Spleen (tissue), 11 donors: ENCODE measurements at regions not wholly inside any gene's neighbourhood (a gene's known extent, or its start where the extent isn't known, plus 50 kb on each side); places are given as distances from the start of the nearest gene placed in this dataset.

Experiments
- DNase-seq: peaks from one replicate; pipeline ENCODE4 v3.0.0-alpha.2; 2020
- H3K27ac ChIP-seq, 8 donors: fragments of 200-600 bp; sonication (generic) in 7 of 8; 1 replicate in 4 of 8; 2 replicates in 4 of 8; pipeline versions ENCODE4 v1.5.0 to v1.8.0; 2016 to 2021; ENCODE audit warnings: inconsistent platforms in 4 of 8, mild to moderate bottlenecking in 4 of 8, moderate library complexity in 1 of 8
- H3K27me3 ChIP-seq, 7 donors: fragments of 200-600 bp; sonication (generic) in 6 of 7; replicated peaks in 1 of 7; 1 replicate in 4 of 7; 2 replicates in 3 of 7; pipeline versions ENCODE4 v1.5.0 to v1.8.0; 2016 to 2021; ENCODE audit warnings: inconsistent platforms in 3 of 7, mild to moderate bottlenecking in 1 of 7
- H3K36me3 ChIP-seq, 6 donors: fragments of 200-600 bp; sonication (generic) in 5 of 6; 1 replicate in 4 of 6; 2 replicates in 2 of 6; pipeline versions ENCODE4 v1.5.0 to v1.8.0; 2016 to 2021; ENCODE audit warnings: inconsistent platforms in 2 of 6
- H3K4me1 ChIP-seq, 6 donors: fragments of 200-600 bp; sonication (generic) in 5 of 6; 1 replicate in 3 of 6; 2 replicates in 3 of 6; pipeline versions ENCODE4 v1.5.0 to v1.8.0; 2016 to 2021; ENCODE audit warnings: inconsistent platforms in 3 of 6
- H3K4me3 ChIP-seq, 8 donors: fragments of 200-600 bp; sonication (generic) in 7 of 8; 1 replicate in 4 of 8; 2 replicates in 4 of 8; pipeline versions ENCODE4 v1.5.0 to v1.8.0; 2016 to 2021; ENCODE audit warnings: inconsistent platforms in 4 of 8, mild to moderate bottlenecking in 4 of 8, moderate library complexity in 2 of 8
- H3K9me3 ChIP-seq, 8 donors: fragments of 200-600 bp; sonication (generic) in 7 of 8; 1 replicate in 4 of 8; 2 replicates in 4 of 8; pipeline versions ENCODE4 v1.5.0 to v1.8.0; 2016 to 2021; ENCODE audit warnings: inconsistent platforms in 4 of 8
- CTCF ChIP-seq, 11 experiments: fragments of 200-600 bp in 7 of 11; fragments of 450-650 bp in 4 of 11; sonication (generic) in 4 of 11; IDR thresholded peaks in 8 of 11; conservative IDR thresholded peaks in 3 of 11; 1 replicate in 7 of 11; 2 replicates in 4 of 11; pipeline versions ENCODE4 v1.4.0 to v1.8.0; 2016 to 2021; ENCODE audit warnings: antibody characterized with exemption in 11 of 11, inconsistent platforms in 4 of 11, mild to moderate bottlenecking in 1 of 11
- POLR2A ChIP-seq, 3 donors: fragments of 450-650 bp; IDR thresholded peaks; one replicate each; pipeline ENCODE4 v1.5.1; 2017; ENCODE audit warnings: antibody characterized with exemption in 3 of 3, mild to moderate bottlenecking in 1 of 3
- POLR2AphosphoS5 ChIP-seq, 3 donors: sonication (generic); formaldehyde crosslinking; IDR thresholded peaks; one replicate each; pipeline ENCODE4 v1.5.1; 2017; ENCODE audit warnings: antibody characterized with exemption in 3 of 3
- WGBS, 5 donors: extraction: QIAGEN DNeasy Blood & Tissue Kit in 3 of 5; methylation state at CpG; one replicate each; pipeline versions ENCODE4 v1.1.5 to v1.1.7; 2013 to 2018; 5-methylcytosine and 5-hydroxymethylcytosine counted together
- intact Hi-C: fragments of 100-400 bp; cut with DNase I; formaldehyde crosslinking; loops from one replicate; pipeline ENCODE4 v1.15.0; 2023; ENCODE audit warnings: low total_unique reads
- donor health status: healthy with polysubstance abuse.
- donor health status: DM: no; HTN: no; CAD: no; lungs with moderate emphysema.
- donor health status: DM: no; HTN: no; CAD: no.
- donor health status: Bipolar disorder and iron deficiency.
- donor health status: healthy.
- donor health status: DM: no; HTN: no; CAD: no.
- donor health status: DM: yes; HTN: yes; CAD: no.

- 83 to 90% (median 88%) methylated on average over 5 of the region's 5 CpGs for WGBS, 5 donors
- no peak for DNase-seq
- intact Hi-C loops, result no loop called here
- no peaks in the 10 kb centered on the region for H3K36me3 ChIP-seq
- H3K27ac ChIP-seq, result no peak overlapping the region
- no peaks in the 10 kb centered on the region for H3K27me3 ChIP-seq
- H3K4me1 ChIP-seq, result no peaks in the 10 kb centered on the region
- no peak for TF ChIP-seq POLR2A (IDR thresholded peaks at IDR 0.05)
- TF ChIP-seq POLR2AphosphoS5 (IDR thresholded peaks at IDR 0.05), result no peak
- TF ChIP-seq CTCF (IDR thresholded peaks at IDR 0.05 in 8 of 11, conservative IDR thresholded peaks at IDR 0.05 in 3 of 11), result no peak
- no peak overlapping the region for H3K4me3 ChIP-seq
- peaks cover 0 to 3% (median 0%) of the 10 kb centered on the region in 8 donors for H3K9me3 ChIP-seq
Observed at GRCh38 chr6:56311533-56312448, 64.4 kb upstream of the COL21A1 start.

GRCh38 chr6:56311061-56311460 is 63.7 kb upstream of the COL21A1 start:
- Histone ChIP-seq H3K27ac (no peak overlapping the region), H3K4me3 (no peak overlapping the region), H3K27me3 (no peaks in the 10 kb centered on the region), H3K4me1 (no peaks in the 10 kb centered on the region), H3K36me3 (no peaks in the 10 kb centered on the region), H3K9me3 (peaks cover 0 to 3% (median 0%) of the 10 kb centered on the region in 8 donors)
- no peak for TF ChIP-seq POLR2A (IDR thresholded peaks at IDR 0.05)
- no peak for TF ChIP-seq CTCF (IDR thresholded peaks at IDR 0.05 in 8 of 11, conservative IDR thresholded peaks at IDR 0.05 in 3 of 11)
- TF ChIP-seq POLR2AphosphoS5 (IDR thresholded peaks at IDR 0.05), result no peak
- intact Hi-C loops, result no loop called here
- 26 to 53% (median 41%) methylated on average over 2 of the region's 2 CpGs for WGBS, 5 donors
- DNase-seq, result no peak

- TF ChIP-seq POLR2AphosphoS5 (IDR thresholded peaks at IDR 0.05), result no peak
- no peak for TF ChIP-seq CTCF (IDR thresholded peaks at IDR 0.05 in 8 of 11, conservative IDR thresholded peaks at IDR 0.05 in 3 of 11)
- no peak for TF ChIP-seq POLR2A (IDR thresholded peaks at IDR 0.05)
- H3K36me3 ChIP-seq, result no peaks in the 10 kb centered on the region
- intact Hi-C loops, result no loop called here
- peaks cover 0 to 3% (median 0%) of the 10 kb centered on the region in 8 donors for H3K9me3 ChIP-seq
- no peak overlapping the region for H3K27ac ChIP-seq
- H3K4me1 ChIP-seq, result no peaks in the 10 kb centered on the region
- H3K4me3 ChIP-seq, result no peak overlapping the region
- no peak for DNase-seq
- WGBS, 5 donors, result 74 to 95% (median 88%) methylated on average over 1 of the region's 1 CpG
- H3K27me3 ChIP-seq, result no peaks in the 10 kb centered on the region
Observed at GRCh38 chr6:56310241-56310640, 62.9 kb upstream of the COL21A1 start.

GRCh38 chr6:56299916-56300315 is 52.5 kb upstream of the COL21A1 start:
- H3K4me1 ChIP-seq, result no peaks in the 10 kb centered on the region
- 86 to 92% (median 90%) methylated on average over 1 of the region's 1 CpG for WGBS, 5 donors
- DNase-seq, result no peak
- no peak overlapping the region for H3K27ac ChIP-seq
- H3K9me3 ChIP-seq, result peaks cover 0 to 9% (median 5%) of the 10 kb centered on the region in 8 donors
- no peaks in the 10 kb centered on the region for H3K27me3 ChIP-seq
- H3K4me3 ChIP-seq, result no peak overlapping the region
- intact Hi-C loops, result no loop called here
- TF ChIP-seq POLR2AphosphoS5 (IDR thresholded peaks at IDR 0.05) (no peak), CTCF (IDR thresholded peaks at IDR 0.05 in 8 of 11, conservative IDR thresholded peaks at IDR 0.05 in 3 of 11) (no peak), POLR2A (IDR thresholded peaks at IDR 0.05) (no peak)
- no peaks in the 10 kb centered on the region for H3K36me3 ChIP-seq
